Gastroesophageal sphincter (tissue), 4 donors: ENCODE measurements at regions not wholly inside any gene's neighbourhood (a gene's known extent, or its start where the extent isn't known, plus 50 kb on each side); places are given as distances from the start of the nearest gene placed in this dataset.

Experiments used
- ATAC-seq: fragments of 150-250 bp; one replicate; pipeline ENCODE4 v1.9.1; 2016; ENCODE audit warnings: mild to moderate bottlenecking, moderate library complexity
- H3K27ac ChIP-seq, 4 donors: fragments of 200-600 bp; sonication (generic) in 3 of 4; 1 replicate in 3 of 4; 2 replicates in 1 of 4; pipeline ENCODE4 v1.5.1; 2016 to 2019
- H3K27me3 ChIP-seq: fragments of 200-600 bp; sonication (generic); one replicate; pipeline ENCODE4 v1.5.1; 2019
- H3K36me3 ChIP-seq, 2 donors: fragments of 200-600 bp; sonication (generic); one replicate each; pipeline ENCODE4 v1.5.1; 2019; ENCODE audit warnings: control low read depth in 1 of 2
- H3K4me1 ChIP-seq, 3 donors: fragments of 200-600 bp; sonication (generic); 1 replicate in 2 of 3; 2 replicates in 1 of 3; pipeline ENCODE4 v1.5.1; 2016 to 2019; ENCODE audit warnings: control low read depth in 2 of 3
- H3K4me3 ChIP-seq, 2 donors: fragments of 200-600 bp; sonication (generic); one replicate each; pipeline ENCODE4 v1.5.1; 2019; ENCODE audit warnings: mild to moderate bottlenecking in 1 of 2, moderate library complexity in 1 of 2
- H3K9me3 ChIP-seq, 3 donors: fragments of 200-600 bp; sonication (generic); one replicate each; pipeline ENCODE4 v1.5.1; 2017 to 2019; ENCODE audit warnings: control low read depth in 2 of 3
- CTCF ChIP-seq, 4 experiments: fragments of 200-600 bp in 2 of 4; fragments of 450-650 bp in 2 of 4; sonication (generic) in 1 of 4; IDR thresholded peaks; one replicate each; pipeline ENCODE4 v1.5.1; 2017 to 2019; ENCODE audit warnings: antibody characterized with exemption in 4 of 4, mild to moderate bottlenecking in 2 of 4, moderate library complexity in 2 of 4
- EP300 ChIP-seq: sonication (generic); formaldehyde crosslinking; IDR thresholded peaks from one replicate; pipeline ENCODE4 v1.6.1; 2017; ENCODE audit warnings: antibody characterized with exemption, mild to moderate bottlenecking
- POLR2A ChIP-seq, 2 donors: fragments of 450-650 bp; IDR thresholded peaks; one replicate each; pipeline ENCODE4 v1.6.1; 2017; ENCODE audit warnings: antibody characterized with exemption in 2 of 2, mild to moderate bottlenecking in 2 of 2, moderate library complexity in 1 of 2
- POLR2AphosphoS5 ChIP-seq: sonication (generic); formaldehyde crosslinking; IDR thresholded peaks from one replicate; pipeline ENCODE4 v1.6.1; 2017; ENCODE audit warnings: antibody characterized with exemption
- WGBS, 2 donors: methylation state at CpG; one replicate each; pipeline ENCODE4 v1.1.5; 2018; ENCODE audit warnings: low coverage in 1 of 2; 5-methylcytosine and 5-hydroxymethylcytosine counted together

- 60 to 78% methylated on average over 4 to 6 of the region's 6 CpGs for WGBS, 2 donors
- no peaks in the 10 kb centered on the region for H3K4me1 ChIP-seq
- no peak for ATAC-seq
- H3K9me3 ChIP-seq, result peaks cover 0 to 7% (median 0%) of the 10 kb centered on the region in 3 donors
- H3K4me3 ChIP-seq, result no peak overlapping the region
- no peak overlapping the region for H3K27ac ChIP-seq
- TF ChIP-seq POLR2AphosphoS5, result no peak
- H3K27me3 ChIP-seq, result no peaks in the 10 kb centered on the region
- no peaks in the 10 kb centered on the region for H3K36me3 ChIP-seq
Observed at GRCh38 chr13:40206241-40207000, 460.0 kb downstream of the FOXO1 start.

GRCh38 chr13:40207001-40207478 is 459.4 kb downstream of the FOXO1 start:
- ATAC-seq, result no peak
- Histone ChIP-seq H3K27me3 (no peaks in the 10 kb centered on the region), H3K27ac (no peak overlapping the region), H3K4me1 (no peaks in the 10 kb centered on the region), H3K36me3 (no peaks in the 10 kb centered on the region), H3K9me3 (peaks cover 0 to 7% (median 0%) of the 10 kb centered on the region in 3 donors), H3K4me3 (no peak overlapping the region)
- 87 to 93% methylated on average over 5 to 6 of the region's 6 CpGs for WGBS, 2 donors
- TF ChIP-seq EP300, result no peak
- no peak for TF ChIP-seq POLR2AphosphoS5
- TF ChIP-seq CTCF (IDR thresholded peaks at IDR 0.05), result no peak
- TF ChIP-seq POLR2A (IDR thresholded peaks at IDR 0.05), result no peak

- Histone ChIP-seq H3K4me3 (no peak overlapping the region), H3K27me3 (no peaks in the 10 kb centered on the region), H3K4me1 (no peaks in the 10 kb centered on the region), H3K27ac (no peak overlapping the region), H3K36me3 (no peaks in the 10 kb centered on the region), H3K9me3 (peaks cover 0 to 7% (median 0%) of the 10 kb centered on the region in 3 donors)
- ATAC-seq, result no peak
- WGBS, 2 donors, result 93% methylated on average over 3 of the region's 4 CpGs; no CpG with 5 or more reads in 1 of the 2 donors
- TF ChIP-seq POLR2A (IDR thresholded peaks at IDR 0.05) (no peak), CTCF (IDR thresholded peaks at IDR 0.05) (no peak), EP300 (no peak), POLR2AphosphoS5 (no peak)
Observed at GRCh38 chr13:40208517-40208916, 457.9 kb downstream of the FOXO1 start.

GRCh38 chr13:40210865-40211585 is 455.4 kb downstream of the FOXO1 start:
- H3K27ac ChIP-seq, result no peak overlapping the region
- H3K36me3 ChIP-seq, result no peaks in the 10 kb centered on the region
- no peaks in the 10 kb centered on the region for H3K9me3 ChIP-seq
- H3K4me1 ChIP-seq, result no peaks in the 10 kb centered on the region
- WGBS, 2 donors, result 50 to 100% methylated on average over 1 to 2 of the region's 4 CpGs
- no peaks in the 10 kb centered on the region for H3K27me3 ChIP-seq
- ATAC-seq, result no peak
- no peak overlapping the region for H3K4me3 ChIP-seq
- TF ChIP-seq POLR2AphosphoS5 (no peak), CTCF (IDR thresholded peaks at IDR 0.05) (no peak), POLR2A (IDR thresholded peaks at IDR 0.05) (no peak), EP300 (no peak)

GRCh38 chr13:40211586-40211968 is 454.9 kb downstream of the FOXO1 start:
- 74 to 86% methylated on average over 3 of the region's 3 CpGs for WGBS, 2 donors
- Histone ChIP-seq H3K9me3 (no peaks in the 10 kb centered on the region), H3K27me3 (no peaks in the 10 kb centered on the region), H3K27ac (no peak overlapping the region), H3K4me3 (no peak overlapping the region), H3K36me3 (no peaks in the 10 kb centered on the region), H3K4me1 (no peaks in the 10 kb centered on the region)
- no peak for ATAC-seq
- no peak for TF ChIP-seq CTCF (IDR thresholded peaks at IDR 0.05)
- no peak for TF ChIP-seq EP300
